Stimulated activated CD8-positive, alpha-beta memory T cell treated with anti-CD3 and anti-CD28 coated beads, Interleukin-4, amount 100 ng/mL, for 24 hours (primary cell): ENCODE measurements at regions not wholly inside any gene's neighbourhood (a gene's known extent, or its start where the extent isn't known, plus 50 kb on each side); places are given as distances from the start of the nearest gene placed in this dataset.

Source experiments
- DNase-seq: peaks from one replicate; pipeline ENCODE4 v3.0.0-alpha.2; 2020; ENCODE audit warnings: low read depth

DNA sequence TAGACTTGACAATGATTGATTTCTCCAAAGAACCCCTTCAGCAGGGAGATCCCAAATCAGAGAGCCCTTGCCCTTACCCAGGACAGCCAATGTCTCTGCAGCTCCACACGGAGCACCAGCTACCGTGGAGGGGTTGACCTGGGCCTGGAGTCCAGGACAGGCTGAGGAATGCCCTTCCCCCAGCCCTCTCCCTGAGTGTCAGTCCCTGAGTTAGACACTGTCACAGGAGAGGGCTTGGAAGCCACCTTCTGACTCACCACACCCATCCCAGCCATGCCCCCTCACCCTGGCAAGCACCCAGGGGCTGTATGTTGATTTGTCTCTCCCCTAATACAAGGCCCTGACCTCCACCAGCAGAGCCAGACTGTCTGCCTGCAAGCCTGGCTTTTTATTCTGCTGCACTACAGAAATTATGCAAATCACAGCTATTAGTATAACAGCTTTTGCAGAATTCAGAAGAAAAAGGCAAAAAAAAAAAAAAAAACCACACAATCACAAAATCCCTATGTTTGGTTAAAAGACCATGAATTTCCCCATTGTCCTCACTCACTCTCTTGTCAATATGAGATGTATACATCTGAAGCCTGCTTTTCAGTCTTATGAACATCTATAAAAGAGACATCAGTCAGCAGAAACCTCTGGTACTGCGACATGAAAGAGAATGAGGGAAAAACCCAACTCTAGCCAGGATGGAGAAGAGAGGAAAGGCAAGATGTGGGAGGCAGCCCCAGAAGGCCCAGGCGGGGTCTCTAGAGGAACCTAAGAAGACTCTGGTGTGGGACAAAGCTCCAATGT is 240.7 kb downstream of the UQCRFS1 start:
- no peak for DNase-seq

DNA sequence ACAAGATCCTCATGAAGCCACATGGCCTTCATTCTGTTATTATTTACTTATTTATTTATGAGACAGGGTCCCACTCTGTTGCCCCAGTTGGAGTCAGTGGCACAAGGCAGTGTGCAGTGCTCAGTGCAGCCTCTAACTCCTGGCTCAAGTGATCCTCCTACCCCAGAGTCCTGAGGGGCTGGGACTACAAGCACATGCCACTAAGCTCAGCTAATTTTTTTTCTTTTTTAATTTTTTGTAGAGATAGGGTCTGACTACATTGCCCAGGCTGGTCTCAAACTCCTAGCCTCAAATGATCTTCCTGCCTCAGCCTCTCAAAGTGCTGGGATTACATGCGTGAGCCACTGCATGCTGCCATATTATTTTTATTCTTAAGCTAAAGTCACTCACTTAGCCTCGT is 241.4 kb downstream of the UQCRFS1 start:
- DNase-seq, result no peak

DNA sequence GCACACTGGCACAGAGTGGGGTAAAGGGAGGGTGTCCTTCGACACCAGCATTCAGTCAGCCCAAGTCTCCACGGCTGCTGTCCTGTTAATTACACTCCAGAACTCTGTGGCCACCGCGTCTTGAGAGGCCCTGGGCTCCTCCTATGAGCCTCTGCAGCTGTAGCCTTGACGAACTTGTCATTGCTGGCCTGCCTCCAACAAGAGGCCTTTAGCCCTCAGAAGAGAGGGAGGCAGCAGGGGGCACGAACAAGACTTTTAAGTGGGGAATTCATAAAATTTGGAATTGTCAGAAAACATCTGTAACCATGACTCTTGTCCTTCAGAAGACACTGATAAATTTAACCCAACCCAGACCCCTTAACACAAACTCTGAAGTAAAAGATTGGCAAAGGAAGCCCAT is 241.9 kb downstream of the UQCRFS1 start:
- DNase-seq, result no peak

DNA sequence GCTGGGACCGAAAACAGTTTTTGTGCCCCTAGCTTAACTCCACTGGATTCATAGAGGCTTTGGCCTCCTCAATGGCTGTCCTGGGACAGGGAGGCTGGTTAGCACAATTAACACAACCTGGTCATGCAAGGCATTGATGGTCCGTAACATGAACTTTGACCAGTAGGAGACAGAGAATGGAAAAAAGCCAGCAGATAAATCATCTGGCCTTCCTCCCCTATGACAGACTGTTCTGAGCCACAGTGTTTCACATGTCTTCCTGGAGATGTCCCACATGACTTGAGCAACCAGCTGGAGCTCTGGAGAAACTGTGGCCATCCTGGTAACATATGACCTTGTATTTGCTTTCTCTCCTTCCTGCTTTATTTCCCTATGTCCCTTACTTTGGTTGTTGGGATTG is 244.2 kb downstream of the UQCRFS1 start:
- no peak for DNase-seq

DNA sequence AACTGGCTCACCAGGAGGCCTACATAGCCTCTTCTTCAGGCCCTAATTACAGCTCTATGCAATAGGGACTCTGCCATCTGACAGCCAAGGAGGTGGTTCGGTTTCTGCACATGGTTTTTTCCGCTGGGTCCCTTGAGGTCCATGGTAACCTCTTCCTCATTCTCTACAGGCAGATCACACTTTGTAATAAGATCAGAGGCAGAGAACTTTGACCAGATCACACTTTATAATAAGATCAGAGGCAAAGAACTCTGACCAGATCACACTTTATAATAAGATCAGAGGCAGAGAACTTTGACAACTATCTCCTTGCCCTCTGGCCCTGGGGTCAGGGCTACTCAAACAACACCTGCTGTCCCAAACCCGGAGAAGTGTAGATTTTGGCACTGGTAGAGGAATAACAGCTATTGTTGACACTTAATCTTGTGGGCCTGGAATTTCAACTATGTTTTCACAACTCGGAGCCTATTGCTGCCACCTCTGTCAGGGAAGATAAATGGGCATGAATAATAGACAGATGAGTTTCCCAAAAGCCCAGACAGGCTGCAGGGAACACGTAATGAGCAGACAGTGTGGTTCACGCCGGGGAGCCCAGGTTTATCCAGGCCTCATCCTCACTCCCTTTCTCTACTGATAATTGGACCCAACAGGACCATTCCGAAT is 246.1 kb downstream of the UQCRFS1 start:
- no peak for DNase-seq

DNA sequence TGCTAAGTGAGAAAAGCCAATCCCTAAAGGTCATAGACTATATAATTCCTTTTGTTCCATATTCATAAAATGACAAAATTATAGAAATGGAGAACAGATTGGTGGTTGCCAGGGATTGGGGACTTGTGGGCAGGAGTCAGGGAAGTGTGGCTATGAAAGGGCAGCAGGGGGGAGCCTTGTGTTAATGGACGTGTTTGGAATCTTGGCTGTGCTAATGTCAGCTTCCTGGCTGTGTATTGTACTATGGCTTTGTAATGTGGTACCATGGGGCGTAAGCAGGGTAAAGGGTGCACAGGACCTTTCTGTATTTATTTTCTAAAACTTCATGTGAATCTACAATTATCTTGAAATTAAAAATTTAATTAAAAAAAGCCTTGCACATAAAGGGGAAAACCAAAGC is 248.5 kb downstream of the UQCRFS1 start:
- DNase-seq, result no peak

DNA sequence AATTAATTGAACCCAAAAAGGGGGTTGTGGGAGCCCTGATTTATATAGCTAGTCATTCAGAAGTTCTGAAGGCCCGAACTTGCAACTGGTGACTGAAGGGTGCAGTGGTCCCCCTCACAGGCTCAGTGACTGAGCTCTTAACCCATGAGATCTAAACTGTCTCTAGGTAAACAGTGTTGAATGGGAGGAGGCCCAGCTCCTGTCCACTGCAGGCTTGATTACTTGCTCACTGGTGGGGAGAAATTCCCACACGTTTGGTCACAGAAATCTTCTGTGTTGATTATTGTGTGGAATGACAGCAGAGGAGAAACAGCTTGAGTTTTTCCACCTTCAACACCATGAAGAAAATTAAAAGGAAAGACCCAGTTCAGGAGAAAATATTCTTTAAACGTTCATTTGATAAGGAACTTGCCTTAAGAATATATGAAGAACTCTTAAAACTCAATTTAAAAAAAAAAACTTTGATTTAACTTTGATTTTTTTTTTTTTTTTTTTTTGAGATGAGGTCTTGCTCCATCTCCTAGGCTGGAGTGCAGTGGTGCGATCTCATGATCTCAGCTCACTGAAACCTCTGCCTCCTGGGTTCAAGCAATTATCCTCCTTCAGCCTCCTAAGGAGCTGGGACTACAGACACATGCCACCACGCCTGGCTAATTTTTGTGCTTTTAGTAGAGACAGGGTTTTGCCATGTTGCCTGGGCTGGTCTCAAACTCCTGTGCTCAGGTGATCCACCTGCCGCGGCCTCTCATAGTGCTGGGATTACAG is 249.3 kb downstream of the UQCRFS1 start:
- no peak for DNase-seq

DNA sequence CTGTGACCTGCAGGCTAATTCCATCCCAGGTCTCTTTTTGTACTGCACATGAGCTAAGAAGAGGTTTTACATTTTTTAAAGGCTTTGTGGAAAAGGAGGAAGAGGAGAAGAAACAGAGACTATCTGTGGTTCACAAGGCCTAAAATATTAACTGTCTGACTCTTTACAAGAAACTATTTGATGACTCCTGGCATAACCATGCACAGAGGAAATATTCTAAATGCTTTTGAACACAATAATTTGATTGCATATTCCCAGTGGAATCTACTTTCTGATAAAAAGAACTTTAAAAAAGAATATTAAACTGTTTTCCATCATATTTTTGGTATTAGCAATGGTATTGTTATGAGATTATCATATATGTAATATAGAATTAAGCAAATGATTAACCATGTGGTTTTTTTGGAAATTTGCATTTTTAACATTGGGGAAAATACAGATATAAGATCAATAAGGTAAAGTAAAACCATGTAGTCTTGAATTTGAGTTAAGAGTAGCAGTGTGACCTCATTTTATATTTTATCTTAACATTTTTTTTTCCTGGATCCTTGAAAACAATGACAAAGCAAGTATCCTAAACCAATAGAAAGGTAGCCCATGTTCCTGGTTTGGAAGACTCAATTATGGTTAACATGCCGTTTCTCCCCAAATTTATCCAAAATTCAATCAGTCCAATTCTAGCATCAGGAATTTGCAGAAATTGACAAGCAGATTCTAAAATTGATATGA is 251.0 kb downstream of the UQCRFS1 start:
- no peak for DNase-seq

DNA sequence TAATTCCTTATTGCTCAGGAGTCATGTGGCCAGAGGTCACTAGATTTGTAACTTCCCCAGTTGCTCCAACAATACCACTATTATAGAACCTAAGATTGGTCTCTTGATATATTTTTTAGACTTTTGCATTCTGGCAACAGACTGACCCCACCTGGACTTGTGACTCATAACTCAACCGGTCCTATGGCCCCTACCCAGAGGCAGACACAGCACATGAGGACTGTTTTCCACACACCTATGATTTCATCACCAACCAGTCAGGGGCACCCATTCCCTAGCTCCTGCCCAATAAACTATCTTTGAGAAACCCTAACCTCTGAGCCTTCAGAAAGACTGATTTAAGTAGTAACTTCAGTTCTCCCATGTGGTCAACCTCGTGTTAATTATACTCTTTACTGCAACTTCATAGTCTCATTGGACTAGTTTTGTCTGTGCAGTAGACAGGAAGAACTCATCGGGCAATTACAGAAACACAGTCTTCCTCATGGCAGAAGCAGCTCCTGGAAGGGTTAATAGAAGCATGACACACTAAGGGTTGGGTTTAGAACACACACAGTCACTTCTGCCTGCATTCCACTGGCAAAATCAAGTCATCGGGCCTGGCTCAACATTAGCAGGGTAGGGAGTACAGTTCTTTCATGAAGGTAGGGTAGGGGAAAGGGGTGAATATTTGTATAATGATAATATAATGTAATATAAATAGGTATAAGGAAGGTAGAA is 251.8 kb downstream of the UQCRFS1 start:
- DNase-seq, result no peak

DNA sequence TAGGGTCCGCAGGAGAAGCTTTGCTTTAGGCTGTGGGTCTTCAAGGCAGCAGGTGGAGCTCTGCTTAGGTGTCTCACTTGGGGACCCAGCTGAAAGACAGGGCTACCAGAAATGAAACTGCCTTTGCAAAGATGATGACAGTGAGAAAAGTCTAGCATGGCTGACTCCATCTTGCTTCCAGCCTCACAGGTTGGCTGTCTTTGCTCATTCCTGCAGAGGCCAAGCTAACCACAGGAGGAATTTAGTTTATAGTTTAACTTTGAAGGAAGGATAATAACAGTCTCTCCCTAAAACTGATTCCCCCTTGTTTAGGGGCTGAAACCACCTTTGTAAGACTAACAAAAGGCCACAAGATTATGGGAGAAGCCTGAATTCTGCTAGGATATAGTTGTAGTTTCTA is 252.4 kb downstream of the UQCRFS1 start:
- DNase-seq, result no peak

DNA sequence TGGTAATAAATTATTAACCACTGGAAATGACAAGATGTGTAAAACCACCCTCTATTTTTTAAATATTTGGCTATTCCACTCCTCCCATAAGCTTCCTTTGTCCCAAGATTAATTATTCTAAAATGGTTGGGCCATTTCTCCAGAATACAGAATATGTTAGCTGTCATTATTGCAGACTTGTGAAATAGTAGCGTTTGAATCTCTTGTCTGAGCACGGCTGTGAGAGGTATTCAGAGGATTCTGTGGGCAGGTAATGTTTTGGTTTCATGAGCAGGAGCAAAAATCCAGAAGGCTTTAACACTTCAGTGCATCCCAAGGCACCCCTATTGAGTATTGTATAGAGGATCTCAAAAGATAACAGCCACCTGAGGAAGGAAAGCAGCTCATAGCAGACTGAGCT is 256.0 kb downstream of the UQCRFS1 start:
- no peak for DNase-seq

DNA sequence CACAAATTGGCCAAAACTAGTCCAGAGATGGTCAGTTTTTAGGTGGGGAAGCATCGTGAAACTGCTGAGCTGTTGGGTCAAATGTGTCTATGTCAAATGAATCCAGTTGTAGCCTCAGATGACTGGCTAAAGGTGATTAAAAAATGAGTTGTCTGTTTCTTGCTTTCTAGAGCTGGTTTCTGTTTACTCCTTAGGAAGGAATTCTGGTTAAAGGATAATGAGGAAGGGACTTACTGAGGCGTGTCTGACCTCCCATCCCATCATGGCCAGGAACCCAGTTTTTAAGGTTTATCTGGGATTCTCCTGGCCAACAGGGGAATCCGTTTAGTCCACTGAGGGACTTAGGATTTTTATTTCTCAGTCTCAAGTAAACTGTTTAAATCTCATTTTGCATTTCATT is 256.5 kb downstream of the UQCRFS1 start:
- DNase-seq, result no peak

DNA sequence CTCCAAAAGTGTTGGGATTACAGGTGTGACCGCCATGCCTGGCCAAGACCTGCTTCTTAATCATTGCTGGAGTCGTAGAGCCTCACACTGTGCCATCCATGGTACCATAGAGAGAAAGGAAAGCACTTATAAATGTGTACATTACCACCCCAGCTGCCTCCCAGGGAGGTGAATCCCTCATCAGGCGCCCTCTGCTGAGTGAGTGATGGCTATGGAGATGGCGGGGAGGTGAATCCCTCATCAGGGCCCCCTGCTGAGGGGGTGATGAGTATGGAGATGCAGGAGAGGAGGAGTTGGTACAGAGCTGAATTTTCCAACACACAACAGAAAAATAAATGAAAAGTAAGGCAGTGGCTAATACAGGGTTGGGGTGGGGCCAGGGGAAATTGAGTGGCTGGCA is 263.4 kb downstream of the UQCRFS1 start:
- DNase-seq, result no peak

DNA sequence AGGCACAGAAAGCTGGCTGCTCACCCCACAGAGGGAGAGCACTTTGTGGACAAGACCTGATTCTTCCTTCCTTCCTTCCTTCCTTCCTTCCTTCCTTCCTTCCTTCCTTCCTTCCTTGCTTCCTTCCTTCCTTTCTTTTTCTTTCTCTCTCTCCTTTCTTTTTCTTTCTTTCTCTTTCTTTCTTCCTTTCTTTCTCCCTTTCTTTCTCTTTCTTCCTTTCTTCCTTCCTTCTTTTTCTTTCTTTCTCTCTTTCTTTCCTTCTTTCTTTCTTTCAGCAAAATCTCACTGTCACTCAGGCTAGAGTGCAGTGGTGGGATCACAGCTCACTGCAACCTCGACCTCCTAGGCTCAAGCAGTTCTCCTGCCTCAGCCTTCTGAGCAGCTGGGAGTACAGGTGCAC is 263.9 kb downstream of the UQCRFS1 start:
- DNase-seq, result no peak

DNA sequence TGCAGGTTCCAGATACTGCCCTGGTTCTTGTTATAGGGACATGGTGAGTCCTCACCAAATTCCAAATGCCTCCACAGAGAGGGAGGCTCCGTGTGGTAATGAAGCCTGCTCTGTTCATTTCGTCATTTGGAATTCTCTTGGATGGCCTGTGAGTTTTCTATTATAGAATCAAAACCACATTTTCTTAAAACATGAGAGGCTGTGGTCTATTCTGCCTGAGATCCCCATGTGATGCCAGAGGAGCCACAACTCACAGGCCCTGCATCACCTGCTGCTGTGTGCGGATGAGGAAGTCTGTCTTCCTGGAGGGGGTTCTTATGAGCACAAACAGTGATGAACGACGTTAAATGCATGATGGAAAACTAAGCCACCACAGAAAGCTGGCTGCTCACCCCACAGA is 264.4 kb downstream of the UQCRFS1 start:
- no peak for DNase-seq

DNA sequence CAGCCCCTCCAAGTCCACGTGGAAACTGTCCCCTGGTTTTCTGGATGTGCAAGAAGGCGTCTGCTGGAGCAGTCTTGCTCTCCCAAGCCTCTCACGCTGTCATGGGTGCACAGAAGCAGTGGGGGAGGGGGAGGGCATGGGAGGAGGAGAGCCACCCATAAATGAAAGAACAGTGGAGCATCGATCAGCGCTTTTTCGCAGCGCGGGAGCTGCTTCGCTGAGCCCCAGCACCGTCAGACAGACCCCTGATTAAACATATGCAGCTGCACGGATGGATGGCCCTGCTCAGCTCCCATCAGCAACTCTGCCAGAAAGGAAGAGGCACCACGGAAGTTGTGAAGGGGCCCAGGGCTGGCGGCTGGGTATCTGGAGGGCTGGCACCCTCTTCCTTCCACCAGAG is 264.9 kb downstream of the UQCRFS1 start:
- DNase-seq, result no peak

DNA sequence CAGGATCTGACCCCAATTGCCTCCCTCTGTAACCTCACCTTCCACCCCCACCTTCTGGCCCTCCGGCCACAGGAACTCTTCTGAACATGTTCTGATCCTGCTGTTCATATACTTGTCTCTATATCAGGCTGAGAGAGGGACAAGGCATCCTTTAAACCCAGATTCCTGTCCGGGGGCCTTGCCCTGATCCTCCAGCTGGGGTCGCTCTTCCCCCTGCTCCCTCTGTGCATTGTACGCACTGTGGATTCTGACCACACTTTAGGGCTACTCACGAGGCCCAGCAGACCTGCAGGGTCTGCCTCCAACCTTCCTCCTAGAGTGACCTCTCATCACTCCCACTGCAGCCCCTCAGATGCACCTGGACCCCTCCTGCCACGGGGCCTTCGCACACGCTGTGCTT is 269.3 kb downstream of the UQCRFS1 start:
- no peak for DNase-seq

DNA sequence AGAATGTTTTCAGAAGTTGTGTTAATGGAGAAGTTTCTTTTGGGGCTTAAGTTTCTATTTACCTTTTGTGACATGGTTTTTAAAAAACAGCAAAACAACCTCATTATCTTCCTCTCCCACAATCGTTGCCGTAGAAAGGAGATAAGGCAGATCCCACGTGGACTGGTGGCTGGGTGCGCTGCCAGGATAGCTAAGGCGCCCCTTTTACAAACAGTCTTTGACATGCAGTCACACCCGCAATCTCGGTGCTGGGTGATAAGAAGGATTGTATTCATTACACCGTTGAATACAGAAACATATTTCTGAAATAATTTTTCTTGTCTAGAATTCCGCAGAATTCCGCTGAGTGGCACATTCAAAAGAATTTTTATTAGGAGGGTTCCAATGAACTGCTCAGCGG is 271.1 kb downstream of the UQCRFS1 start:
- no peak for DNase-seq

DNA sequence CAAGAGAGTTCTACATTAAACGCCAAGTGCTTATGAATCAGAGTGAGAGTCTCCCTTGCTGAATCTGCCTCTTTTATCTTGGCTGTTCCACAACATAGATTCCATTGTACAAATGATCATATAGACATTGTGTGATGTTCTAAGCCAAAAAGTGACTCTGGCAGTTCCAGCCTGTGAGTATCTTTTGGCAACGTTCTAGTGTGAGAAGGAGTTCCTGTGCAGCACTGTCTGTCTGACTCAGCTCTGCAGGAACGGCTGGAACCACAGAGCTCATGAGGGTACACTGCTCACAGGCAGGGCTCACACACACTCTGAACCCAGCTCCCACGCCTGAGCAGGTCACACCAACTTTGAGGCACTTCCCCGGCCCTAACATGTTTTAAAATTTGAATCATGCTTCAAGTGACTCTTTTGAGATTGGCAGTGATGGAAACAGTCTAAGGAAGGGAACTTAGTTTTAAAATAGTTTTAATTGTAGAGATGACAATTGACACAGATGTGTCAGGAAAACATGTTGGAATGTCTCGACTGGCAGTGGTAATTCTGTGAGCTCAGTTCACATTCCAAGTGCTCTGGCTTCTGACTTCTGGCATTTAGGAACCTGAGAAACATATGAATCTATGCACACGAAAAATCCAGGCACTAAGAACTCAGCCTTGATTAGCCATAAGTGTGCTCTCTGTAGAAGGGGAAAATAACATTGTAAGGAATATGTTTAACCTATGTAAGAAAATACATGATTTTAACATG is 272.0 kb downstream of the UQCRFS1 start:
- no peak for DNase-seq

DNA sequence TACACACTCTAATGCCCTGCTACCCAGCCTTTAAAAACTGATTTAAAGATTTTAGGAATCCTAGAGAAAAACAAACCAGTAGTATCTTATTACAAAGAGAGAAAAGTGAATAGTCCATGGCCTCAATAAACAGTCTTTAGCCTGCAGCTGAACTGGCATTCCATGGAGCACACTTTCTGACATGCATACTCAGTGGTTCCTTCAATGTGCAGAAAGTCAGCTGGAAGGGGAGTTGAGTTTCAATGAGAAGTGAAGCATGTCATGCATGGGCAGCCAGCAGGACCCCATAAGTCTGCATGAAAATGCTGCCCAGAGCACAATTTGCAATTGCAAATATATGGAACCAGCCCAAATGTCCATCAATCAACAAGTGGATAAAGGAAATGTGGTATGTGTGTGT is 273.7 kb downstream of the UQCRFS1 start:
- DNase-seq, result no peak

DNA sequence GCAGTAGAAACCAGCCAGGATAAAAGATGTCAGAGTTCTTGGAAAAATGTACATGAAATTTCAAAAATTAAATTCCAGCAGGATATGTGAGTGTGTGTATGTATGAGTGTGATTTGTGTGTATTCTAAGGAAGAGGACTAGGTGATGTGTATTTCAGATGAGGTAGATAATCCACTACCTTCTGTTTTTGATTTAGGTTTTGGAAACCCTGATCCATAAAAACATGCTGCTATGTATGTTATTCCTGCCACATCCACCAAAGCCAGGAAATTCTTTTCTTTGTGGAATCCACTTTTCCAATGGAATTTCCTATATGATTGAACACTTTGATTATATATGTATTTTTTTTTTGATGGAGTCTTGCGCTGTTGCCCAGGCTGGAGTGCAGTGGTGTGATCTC is 276.9 kb downstream of the UQCRFS1 start:
- no peak for DNase-seq
